ENCODE measurements at regions not wholly inside any gene's neighbourhood (a gene's known extent, or its start where the extent isn't known, plus 50 kb on each side); places are given as distances from the start of the nearest gene placed in this dataset.

GRCh38 chr16:86643671-86644070 lies 65.3 kb downstream of the FOXL1 start:
- Histone ChIP-seq H3K4me3 (no peak overlapping the region), H3K27ac (no peak overlapping the region), H3K9me3 (no peaks in the 10 kb centered on the region), H3K4me1 (no peaks in the 10 kb centered on the region), H3K27me3 (ENCODE audit: insufficient read depth in 3 of 3, low read length in 2 of 3) (peaks cover 0 to 12% (median 8%) of the 10 kb centered on the region in 3 donors), H3K36me3 (ENCODE audit: insufficient read depth in 1 of 2, low read depth in 1 of 2) (no peaks in the 10 kb centered on the region)
- no peak for TF ChIP-seq CTCF (IDR thresholded peaks at IDR 0.05)
- intact Hi-C loops (cut with DNase I): loop anchor here in 1 of 2 donors (2.0 kb wide), 1 partner anchor 57 kb away; no protein-coding TSS in a partner anchor
- WGBS, 3 donors: 70 to 79% (median 71%) methylated on average over 6 of the region's 6 CpGs
- DNase-seq (no peak), ATAC-seq (no peak)

- Histone ChIP-seq H3K27ac (no peak overlapping the region), H3K4me3 (no peak overlapping the region), H3K27me3 (ENCODE audit: insufficient read depth in 3 of 3, low read length in 2 of 3) (peaks cover 0 to 7% (median 2%) of the 10 kb centered on the region in 3 donors), H3K9me3 (no peaks in the 10 kb centered on the region), H3K4me1 (no peaks in the 10 kb centered on the region), H3K36me3 (ENCODE audit: insufficient read depth in 1 of 2, low read depth in 1 of 2) (no peaks in the 10 kb centered on the region)
- TF ChIP-seq CTCF (IDR thresholded peaks at IDR 0.05): no peak
- intact Hi-C loops (cut with DNase I): no loop called here
- DNase-seq (no peak), ATAC-seq (no peak)
- WGBS, 3 donors: 88 to 96% (median 89%) methylated on average over 2 of the region's 2 CpGs
Measured at GRCh38 chr16:86647561-86647960, 69.2 kb downstream of the FOXL1 start.

- no peak for TF ChIP-seq CTCF (IDR thresholded peaks at IDR 0.05)
- DNase-seq (no peak), ATAC-seq (no peak)
- H3K27ac ChIP-seq: no peak overlapping the region
- H3K4me3 ChIP-seq: no peak overlapping the region
- no peaks in the 10 kb centered on the region for H3K4me1 ChIP-seq
- no peaks in the 10 kb centered on the region for H3K36me3 ChIP-seq (ENCODE audit: insufficient read depth in 1 of 2, low read depth in 1 of 2)
- H3K9me3 ChIP-seq: no peaks in the 10 kb centered on the region
- intact Hi-C loops (cut with DNase I): no loop called here
- 58 to 66% (median 61%) methylated on average over 5 of the region's 5 CpGs for WGBS, 3 donors
- peaks cover 0 to 10% (median 2%) of the 10 kb centered on the region in 3 donors for H3K27me3 ChIP-seq (ENCODE audit: insufficient read depth in 3 of 3, low read length in 2 of 3)
Measured at GRCh38 chr16:86649875-86650274, 71.5 kb downstream of the FOXL1 start.

- Histone ChIP-seq H3K27ac (no peak overlapping the region), H3K4me3 (no peak overlapping the region), H3K9me3 (no peaks in the 10 kb centered on the region), H3K4me1 (no peaks in the 10 kb centered on the region), H3K27me3 (ENCODE audit: insufficient read depth in 3 of 3, low read length in 2 of 3) (peaks cover 0 to 5% (median 2%) of the 10 kb centered on the region in 3 donors), H3K36me3 (ENCODE audit: insufficient read depth in 1 of 2, low read depth in 1 of 2) (no peaks in the 10 kb centered on the region)
- no peak for DNase-seq
- intact Hi-C loops (cut with DNase I): no loop called here
- TF ChIP-seq CTCF (IDR thresholded peaks at IDR 0.05): no peak
- WGBS, 3 donors: 87 to 96% (median 93%) methylated on average over 9 of the region's 9 CpGs
- ATAC-seq: no peak
Measured at GRCh38 chr16:86651013-86651627, 72.8 kb downstream of the FOXL1 start.

GRCh38 chr16:86651823-86652222 lies 73.5 kb downstream of the FOXL1 start:
- no peak overlapping the region for H3K4me3 ChIP-seq
- no peaks in the 10 kb centered on the region for H3K4me1 ChIP-seq
- H3K27ac ChIP-seq: no peak overlapping the region
- DNase-seq: no peak
- ATAC-seq: no peak
- H3K36me3 ChIP-seq (ENCODE audit: insufficient read depth in 1 of 2, low read depth in 1 of 2): no peaks in the 10 kb centered on the region
- no peak for TF ChIP-seq CTCF (IDR thresholded peaks at IDR 0.05)
- WGBS, 3 donors: 56 to 61% (median 56%) methylated on average over 6 of the region's 6 CpGs
- intact Hi-C loops (cut with DNase I): no loop called here
- no peaks in the 10 kb centered on the region for H3K9me3 ChIP-seq
- peaks cover 0 to 3% (median 2%) of the 10 kb centered on the region in 3 donors for H3K27me3 ChIP-seq (ENCODE audit: insufficient read depth in 3 of 3, low read length in 2 of 3)

Data from psoas muscle (tissue), 7 donors.